WI38 (cell line): ENCODE measurements at regions not wholly inside any gene's neighbourhood (a gene's known extent, or its start where the extent isn't known, plus 50 kb on each side); places are given as distances from the start of the nearest gene placed in this dataset.

Experiments
- H3K4me3 ChIP-seq: 2 replicates; pipeline ENCODE4 v1.5.1; 2011; ENCODE audit warnings: low read depth, mild to moderate bottlenecking, control low read depth, low read length
- TF ChIP-seq, protein P1 (sequence below): IDR thresholded peaks from 2 replicates; pipeline ENCODE4 v1.5.1; 2012; ENCODE audit warnings: low read depth, mild to moderate bottlenecking, control low read depth, low read length

DNA sequence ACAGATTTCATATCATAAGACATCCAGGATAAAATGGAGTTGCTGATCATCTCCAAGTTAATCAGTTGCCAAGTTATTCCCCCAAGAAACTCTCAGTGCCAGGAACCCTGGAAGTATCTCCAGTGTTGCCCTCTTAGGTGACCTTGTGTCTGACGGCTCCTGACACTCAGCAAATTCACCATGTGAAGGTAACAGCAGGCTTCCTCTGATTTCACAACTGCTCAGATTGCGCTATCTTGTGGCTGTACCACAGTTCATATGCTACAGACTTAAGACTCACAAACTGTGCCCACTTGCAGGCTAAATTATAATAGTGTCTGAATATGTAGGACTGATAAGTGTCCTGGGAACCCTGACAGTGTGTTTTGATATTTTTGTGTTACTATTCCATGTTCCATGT, 186.6 kb upstream of the OPRM1 start:
- H3K4me3 ChIP-seq = no peak overlapping the region
- TF ChIP-seq, protein P1, sequence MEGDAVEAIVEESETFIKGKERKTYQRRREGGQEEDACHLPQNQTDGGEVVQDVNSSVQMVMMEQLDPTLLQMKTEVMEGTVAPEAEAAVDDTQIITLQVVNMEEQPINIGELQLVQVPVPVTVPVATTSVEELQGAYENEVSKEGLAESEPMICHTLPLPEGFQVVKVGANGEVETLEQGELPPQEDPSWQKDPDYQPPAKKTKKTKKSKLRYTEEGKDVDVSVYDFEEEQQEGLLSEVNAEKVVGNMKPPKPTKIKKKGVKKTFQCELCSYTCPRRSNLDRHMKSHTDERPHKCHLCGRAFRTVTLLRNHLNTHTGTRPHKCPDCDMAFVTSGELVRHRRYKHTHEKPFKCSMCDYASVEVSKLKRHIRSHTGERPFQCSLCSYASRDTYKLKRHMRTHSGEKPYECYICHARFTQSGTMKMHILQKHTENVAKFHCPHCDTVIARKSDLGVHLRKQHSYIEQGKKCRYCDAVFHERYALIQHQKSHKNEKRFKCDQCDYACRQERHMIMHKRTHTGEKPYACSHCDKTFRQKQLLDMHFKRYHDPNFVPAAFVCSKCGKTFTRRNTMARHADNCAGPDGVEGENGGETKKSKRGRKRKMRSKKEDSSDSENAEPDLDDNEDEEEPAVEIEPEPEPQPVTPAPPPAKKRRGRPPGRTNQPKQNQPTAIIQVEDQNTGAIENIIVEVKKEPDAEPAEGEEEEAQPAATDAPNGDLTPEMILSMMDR = no peak

GRCh38 chr6:153852034-153852433, 187.0 kb upstream of the OPRM1 start:
- TF ChIP-seq, protein P1 = no peak
- H3K4me3 ChIP-seq = no peak overlapping the region

- TF ChIP-seq, protein P1 = no peak
- no peak overlapping the region for H3K4me3 ChIP-seq
These were observed 189.8 kb upstream of the OPRM1 start for GRCh38 chr6:153849072-153849779.

DNA sequence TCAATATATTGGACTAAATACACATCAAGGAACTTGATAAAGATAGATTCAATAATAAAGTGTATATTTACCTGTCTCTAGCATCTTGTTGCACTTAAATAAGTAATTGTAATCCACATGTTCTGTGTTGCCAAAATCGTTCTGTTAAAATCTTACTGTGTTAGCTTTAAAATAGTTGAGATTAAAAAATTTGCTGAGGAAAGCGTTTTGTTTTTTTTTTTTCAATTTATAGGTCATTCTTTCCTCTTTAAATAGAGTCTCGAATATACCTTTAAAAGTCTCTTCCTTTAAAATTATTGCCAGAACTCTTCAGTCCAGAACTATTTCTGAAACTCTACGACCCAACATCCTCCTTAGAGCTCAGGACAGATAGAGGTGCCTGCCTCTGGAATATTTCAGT, 195.6 kb upstream of the OPRM1 start:
- TF ChIP-seq, protein P1 = no peak
- H3K4me3 ChIP-seq = no peak overlapping the region

DNA sequence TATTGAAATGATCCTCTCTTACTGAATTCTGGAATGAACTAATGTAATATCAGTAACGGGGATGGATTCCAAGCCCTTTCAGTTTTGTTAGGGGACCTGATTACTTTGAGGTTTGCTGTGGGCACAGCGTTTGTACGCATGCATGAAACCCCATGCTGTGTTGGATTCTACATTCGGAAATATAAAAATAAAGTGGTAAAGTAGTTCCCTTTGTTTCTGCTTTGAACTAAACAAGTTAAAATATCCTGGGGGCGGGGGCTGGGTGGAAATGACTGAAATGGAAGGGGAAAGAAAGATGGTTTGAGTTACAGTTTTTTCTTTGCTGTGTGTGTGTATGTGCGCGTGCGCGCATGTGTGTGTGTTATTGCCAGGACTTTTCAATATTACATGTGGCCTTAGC, 196.5 kb upstream of the OPRM1 start:
- TF ChIP-seq, protein P1 = no peak
- H3K4me3 ChIP-seq = no peak overlapping the region

- TF ChIP-seq, protein P1 = no peak
- H3K4me3 ChIP-seq = no peak overlapping the region
These were observed 198.8 kb upstream of the OPRM1 start for GRCh38 chr6:153840039-153840850.

DNA sequence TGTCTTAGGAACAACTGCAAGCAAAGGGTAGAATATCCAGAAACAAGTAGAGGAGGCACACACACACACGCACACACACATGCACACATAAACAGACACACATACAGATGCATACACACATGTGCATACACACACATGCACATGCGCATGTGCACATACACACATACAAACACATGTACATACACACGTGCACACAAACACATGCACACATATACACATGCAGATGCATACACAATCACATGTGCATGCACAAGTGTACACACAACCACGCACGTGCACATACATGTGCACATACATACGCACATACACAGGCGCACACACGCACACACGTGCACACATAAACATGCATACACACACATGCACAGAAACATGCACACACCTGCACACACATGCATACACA, 206.5 kb upstream of the OPRM1 start:
- no peak overlapping the region for H3K4me3 ChIP-seq
- TF ChIP-seq, protein P1 = no peak
